K562 (cell line): ENCODE measurements at regions not wholly inside any gene's neighbourhood (a gene's known extent, or its start where the extent isn't known, plus 50 kb on each side); places are given as distances from the start of the nearest gene placed in this dataset.
A peak's percentile ranks its signal among the peaks of the same experiment; 100 is the strongest.

ENCODE experiments used
- ATAC-seq: fragments of 200-7000 bp; cut with Tn5 transposase; 3 replicates; pipeline ENCODE4 v1.9.1; 2020; ENCODE audit warnings: moderate library complexity
- BruUV-seq: library from RNA; stranded (reverse); fragments of 400-500 nt; replicated peaks from 2 replicates; lab custom pipeline; 2021; lab: Mats Ljungman, UMichigan
- CTCF ChIA-PET: fragments of 300-600 bp; formaldehyde crosslinking; extraction: SDS; loops from one replicate; lab custom pipeline; 2021; ENCODE audit warnings: low intra/inter-chr PET ratio; lab: Yijun Ruan, JAX
- POLR2A ChIA-PET: fragments of 300-600, 350-650 bp; sonication (Branson Sonifier 250); formaldehyde crosslinking; extraction: SDS; loops from one replicate; lab custom pipeline; 2021; ENCODE audit warnings: antibody characterized with exemption, inconsistent platforms; lab: Yijun Ruan, JAX
- DNase-seq, 4 experiments: peaks; one replicate each; pipeline versions ENCODE4 v3.0.0 to v3.0.0-alpha.2; 2011 to 2018; ENCODE audit warnings: low spot score in 3 of 4, mixed read lengths in 3 of 4; ENCODE audit errors: extremely low read depth in 1 of 4
- FAIRE-seq: peaks from 2 replicates; lab custom pipeline; 2011; peaks lifted over from hg19 to GRCh38; lab: Jason Lieb, UNC
- H2AFZ ChIP-seq: 2 replicates; pipeline ENCODE4 v1.6.0; 2011; ENCODE audit warnings: low read depth, low read length, control low read depth, inconsistent platforms
- H3K27ac ChIP-seq: fragments of 200-600 bp; 3 replicates; pipeline ENCODE4 v1.8.0; 2011; ENCODE audit warnings: low read depth, mild to moderate bottlenecking, control low read depth, inconsistent platforms, low read length, moderate library complexity, mixed read lengths; ENCODE audit errors: extremely low read depth
- H3K27me3 ChIP-seq, 2 experiments: fragments of 300-600 bp in 1 of 2; 2 replicates in 1 of 2; 3 replicates in 1 of 2; pipeline versions ENCODE4 v1.6.0 to v1.8.0; 2011; ENCODE audit warnings: inconsistent platforms in 2 of 2, low read length in 2 of 2, mild to moderate bottlenecking in 1 of 2, mixed read lengths in 1 of 2, moderate library complexity in 1 of 2; ENCODE audit not compliant: control insufficient read depth in 2 of 2, insufficient read depth in 2 of 2
- H3K36me3 ChIP-seq: fragments of 300-600 bp; 3 replicates; pipeline ENCODE4 v1.8.0; 2011; ENCODE audit warnings: mild to moderate bottlenecking, low read length, inconsistent platforms; ENCODE audit not compliant: control insufficient read depth, insufficient read depth
- H3K4me1 ChIP-seq, 2 experiments: fragments of 200-600 bp in 1 of 2; replicated peaks in 1 of 2; 2 replicates in 1 of 2; 3 replicates in 1 of 2; pipeline versions ENCODE4 v1.5.1 to v1.8.0; 2011; ENCODE audit warnings: inconsistent platforms in 2 of 2, low read length in 2 of 2, mild to moderate bottlenecking in 1 of 2, mixed read lengths in 1 of 2, moderate library complexity in 1 of 2; ENCODE audit not compliant: control insufficient read depth in 2 of 2, insufficient read depth in 2 of 2
- H3K4me2 ChIP-seq: 2 replicates; pipeline ENCODE4 v1.6.1; 2011; ENCODE audit warnings: low read length, control low read depth, inconsistent platforms, mixed read lengths; ENCODE audit not compliant: insufficient read depth
- H3K4me3 ChIP-seq: fragments of 200-600 bp; sonication (generic), shearing (Covaris generic); 2 replicates; pipeline ENCODE4 v1.5.1; 2016; ENCODE audit warnings: control low read depth, inconsistent platforms
- H3K79me2 ChIP-seq: fragments of 200-600 bp; 3 replicates; pipeline ENCODE4 v1.8.0; 2011; ENCODE audit warnings: low read length, inconsistent platforms; ENCODE audit not compliant: control insufficient read depth, insufficient read depth
- H3K9ac ChIP-seq, 2 experiments: 2 replicates each; pipeline versions ENCODE4 v1.6.0 to v1.6.1; 2011; ENCODE audit warnings: low read depth in 2 of 2, low read length in 2 of 2, control low read depth in 1 of 2, inconsistent platforms in 1 of 2, mild to moderate bottlenecking in 1 of 2, mixed read lengths in 1 of 2; ENCODE audit not compliant: insufficient read depth in 1 of 2
- H3K9me1 ChIP-seq: one replicate; pipeline ENCODE4 v1.6.0; 2011; ENCODE audit warnings: inconsistent platforms, mild to moderate bottlenecking, low read length, moderate library complexity; ENCODE audit not compliant: control insufficient read depth, insufficient read depth
- H3K9me3 ChIP-seq: replicated peaks from 2 replicates; pipeline ENCODE4 v1.5.1; 2011; ENCODE audit warnings: low read depth, low read length, inconsistent platforms; ENCODE audit not compliant: control insufficient read depth, insufficient read depth
- H4K20me1 ChIP-seq: replicated peaks from 2 replicates; pipeline ENCODE4 v1.6.1; 2011; ENCODE audit warnings: low read length, inconsistent platforms, mixed read lengths; ENCODE audit not compliant: control insufficient read depth, insufficient read depth
- BRCA1 ChIP-seq, 2 experiments: fragments of 450-650 bp in 1 of 2; sonication (generic) in 1 of 2; formaldehyde crosslinking in 1 of 2; IDR thresholded peaks; 2 replicates each; pipeline versions ENCODE4 v1.5.0 to v1.6.1; 2017 to 2020; ENCODE audit warnings: mild to moderate bottlenecking in 1 of 2, missing genetic modification reagents in 1 of 2
- HEY1 ChIP-seq: fragments of 250-450 bp; sonication (Bioruptor Pico); IDR thresholded peaks from 2 replicates; pipeline ENCODE4 v1.5.0; 2020; ENCODE audit warnings: mild to moderate bottlenecking, moderate library complexity, borderline replicate concordance
- HOMEZ ChIP-seq: fragments of 250-450 bp; sonication (Bioruptor Pico); IDR thresholded peaks from 2 replicates; pipeline ENCODE4 v1.4.0; 2020; ENCODE audit warnings: mild to moderate bottlenecking, moderate library complexity
- ID3 ChIP-seq, 2 experiments: fragments of 250-450 bp in 1 of 2; fragments of 450-650 bp in 1 of 2; sonication (Bioruptor Pico) in 1 of 2; IDR thresholded peaks; 2 replicates each; pipeline versions ENCODE4 v1.6.1 to v1.8.0; 2016 to 2021; ENCODE audit warnings: mild to moderate bottlenecking in 2 of 2, moderate library complexity in 2 of 2, missing compliant biosample characterization in 1 of 2, missing genetic modification characterization in 1 of 2
- MAFG ChIP-seq: fragments of 450-650 bp; conservative IDR thresholded peaks from 2 replicates; pipeline ENCODE4 v1.6.1; 2016; ENCODE audit warnings: missing genetic modification characterization, missing compliant biosample characterization
- NFATC3 ChIP-seq: fragments of 450-650 bp; IDR thresholded peaks from 2 replicates; pipeline ENCODE4 v1.6.1; 2017; ENCODE audit warnings: mild to moderate bottlenecking
- POU5F1 ChIP-seq: fragments of 150-350 bp; IDR thresholded peaks from 2 replicates; pipeline ENCODE4 v1.6.1; 2014; ENCODE audit warnings: borderline replicate concordance, low read length, low read depth, mild to moderate bottlenecking; ENCODE audit not compliant: partially characterized antibody
- PPARD ChIP-seq: fragments of 250-450 bp; sonication (Bioruptor Pico); IDR thresholded peaks from 2 replicates; pipeline ENCODE4 v1.8.0; 2022; ENCODE audit warnings: inconsistent platforms, mild to moderate bottlenecking, moderate library complexity
- ZNF655 ChIP-seq: fragments of 250-450 bp; sonication (Bioruptor Pico); IDR thresholded peaks from 2 replicates; pipeline ENCODE4 v1.5.0; 2021
- ZZZ3 ChIP-seq: fragments of 450-650 bp; IDR thresholded peaks from 2 replicates; pipeline ENCODE4 v1.6.1; 2016; ENCODE audit warnings: antibody characterized with exemption, mild to moderate bottlenecking, moderate library complexity
- WGBS: fragments of 100-300 bp; shearing (Covaris generic); methylation state at CpG from one replicate; pipeline ENCODE4 v1.1.6; 2016; ENCODE audit warnings: low coverage, mixed read lengths; ENCODE audit not compliant: insufficient coverage; ENCODE audit errors: missing lambda C conversion rate; 5-methylcytosine and 5-hydroxymethylcytosine counted together
- in situ Hi-C: fragments of 300-500 bp; cut with MboI; formaldehyde crosslinking; loops from 4 replicates; pipeline ENCODE4 v1.15.0; 2018; ENCODE audit warnings: inconsistent platforms, mixed read lengths
- intact Hi-C: fragments of 100-400 bp; cut with micrococcal nuclease; formaldehyde crosslinking; loops from 2 replicates; pipeline ENCODE4 v1.14.2; 2022

- no peak for TF ChIP-seq HOMEZ (CRISPR knock-in tag)
- no peak for TF ChIP-seq HEY1 (CRISPR knock-in tag)
- no peak for TF ChIP-seq MAFG (tag)
- TF ChIP-seq NFATC3 = no peak
- no peak for TF ChIP-seq ZNF655 (CRISPR knock-in tag)
- no peak for TF ChIP-seq POU5F1
- TF ChIP-seq, all 486 proteins: peak for 0
Observed at GRCh38 chr1:60937720-60938119, 144.6 kb upstream of the NFIA start (continued).

GRCh38 chr1:60936591-60937342, 145.6 kb upstream of the NFIA start:
- Histone ChIP-seq H2AFZ (peak overlapping the region; percentile 29; the same call in 1 of the 2 replicates), H3K9me3 (no peaks in the 10 kb centered on the region), H3K36me3 (no peaks in the 10 kb centered on the region), H3K27me3 (no peaks in the 10 kb centered on the region), H3K27ac (no peak overlapping the region), H3K4me1 (peaks cover 0 to 3% of the 10 kb centered on the region in 2 experiments; a peak in 2 of 5 replicates), H3K9me1 (no peaks in the 10 kb centered on the region), H4K20me1 (no peaks in the 10 kb centered on the region), H3K9ac (no peak overlapping the region), H3K79me2 (no peaks in the 10 kb centered on the region), H3K4me3 (no peak overlapping the region), H3K4me2 (no peak overlapping the region)
- CTCF ChIA-PET = no interaction called here
- DNase-seq (no peak), FAIRE-seq (no peak), ATAC-seq (no peak)
- WGBS = 65% methylated on average over 4 of the region's 4 CpGs
- BruUV-seq = no TSS peak
- in situ Hi-C loops = no loop called here
- TF ChIP-seq ZZZ3 = no peak
- TF ChIP-seq PPARD (CRISPR knock-in tag) = no peak
- no peak for TF ChIP-seq BRCA1 (IDR thresholded peaks at IDR 0.05)
- no peak for TF ChIP-seq BRCA1 (CRISPR knock-in tag; IDR thresholded peaks at IDR 0.05)
- TF ChIP-seq ID3 (CRISPR knock-in tag; IDR thresholded peaks at IDR 0.05) = no peak
- no peak for TF ChIP-seq ID3 (tag; IDR thresholded peaks at IDR 0.05)
- intact Hi-C loops = no loop called here
- POLR2A ChIA-PET = no interaction called here
